Small intestine (tissue), 7 donors: ENCODE measurements at regions not wholly inside any gene's neighbourhood (a gene's known extent, or its start where the extent isn't known, plus 50 kb on each side); places are given as distances from the start of the nearest gene placed in this dataset.

ENCODE experiments used
- DNase-seq, 2 donors: peaks; one replicate each; pipeline versions ENCODE4 v3.0.0 to v3.0.0-alpha.2; 2013
- FAIRE-seq: peaks from 2 replicates; lab custom pipeline; 2012; peaks lifted over from hg19 to GRCh38; lab: Jason Lieb, UNC
- H3K27ac ChIP-seq, 3 donors: one replicate each; pipeline ENCODE4 v1.5.1; 2013; ENCODE audit warnings: low read length in 2 of 3, mild to moderate bottlenecking in 2 of 3, control low read depth in 1 of 3, inconsistent platforms in 1 of 3, low read depth in 1 of 3, moderate library complexity in 1 of 3
- H3K27me3 ChIP-seq, 3 donors: one replicate each; pipeline ENCODE4 v1.6.1; 2013; ENCODE audit warnings: low read length in 3 of 3, inconsistent platforms in 1 of 3; ENCODE audit not compliant: control insufficient read depth in 3 of 3, insufficient read depth in 3 of 3
- H3K36me3 ChIP-seq, 3 donors: one replicate each; pipeline ENCODE4 v1.6.1; 2013; ENCODE audit warnings: low read length in 3 of 3, inconsistent platforms in 1 of 3, low read depth in 1 of 3, mild to moderate bottlenecking in 1 of 3, moderate library complexity in 1 of 3; ENCODE audit not compliant: control insufficient read depth in 3 of 3, insufficient read depth in 2 of 3
- H3K4me1 ChIP-seq, 3 donors: one replicate each; pipeline ENCODE4 v1.6.1; 2013; ENCODE audit warnings: low read length in 2 of 3, inconsistent platforms in 1 of 3, low read depth in 1 of 3, mild to moderate bottlenecking in 1 of 3, moderate library complexity in 1 of 3; ENCODE audit not compliant: control insufficient read depth in 3 of 3, insufficient read depth in 2 of 3
- H3K4me3 ChIP-seq, 3 donors: one replicate each; pipeline ENCODE4 v1.5.1; 2013; ENCODE audit warnings: low read length in 3 of 3, control low read depth in 1 of 3, inconsistent platforms in 1 of 3, low read depth in 1 of 3, mild to moderate bottlenecking in 1 of 3, moderate library complexity in 1 of 3
- H3K9me3 ChIP-seq, 2 donors: one replicate each; pipeline ENCODE4 v1.6.1; 2013; ENCODE audit warnings: low read depth in 1 of 2, low read length in 1 of 2; ENCODE audit not compliant: control insufficient read depth in 2 of 2, insufficient read depth in 1 of 2
- WGBS, 3 donors: extraction: QIAGEN DNeasy Blood & Tissue Kit; methylation state at CpG; one replicate each; pipeline ENCODE4 v1.1.7; 2013; 5-methylcytosine and 5-hydroxymethylcytosine counted together
- donor health status: healthy with polysubstance abuse.
- donor health status: control.
- donor health status: control.
- donor health status: Bipolar disorder and iron deficiency.
- donor health status: healthy.

DNA sequence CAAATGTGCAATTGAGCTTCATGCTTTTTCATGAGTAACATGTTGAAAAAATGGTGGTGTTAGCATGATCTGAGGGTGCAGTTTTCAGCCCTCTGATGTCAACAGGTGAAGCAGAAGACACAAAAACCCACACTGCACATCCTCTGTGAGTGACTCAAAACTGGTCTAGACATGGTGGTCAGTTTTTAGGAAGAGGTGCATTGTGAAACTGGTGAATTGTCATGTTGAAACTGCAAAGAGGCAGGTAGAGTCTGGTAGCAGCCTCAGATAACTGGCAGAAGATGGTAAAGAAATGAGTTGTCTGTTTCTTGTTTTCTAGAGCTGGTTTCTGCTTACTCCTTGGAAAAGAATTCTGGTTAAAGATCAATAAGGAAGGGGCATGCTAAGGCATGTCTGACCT is 97.3 kb upstream of the HMCN1 start:
- H3K9me3 ChIP-seq: peaks cover 0 to 9% of the 10 kb centered on the region in 2 donors
- H3K4me3 ChIP-seq: no peak overlapping the region
- H3K27ac ChIP-seq: no peak overlapping the region
- no peak for DNase-seq
- no peaks in the 10 kb centered on the region for H3K36me3 ChIP-seq
- no peak for FAIRE-seq
- H3K4me1 ChIP-seq: peaks cover 0 to 2% (median 0%) of the 10 kb centered on the region in 3 donors
- H3K27me3 ChIP-seq: no peaks in the 10 kb centered on the region

DNA sequence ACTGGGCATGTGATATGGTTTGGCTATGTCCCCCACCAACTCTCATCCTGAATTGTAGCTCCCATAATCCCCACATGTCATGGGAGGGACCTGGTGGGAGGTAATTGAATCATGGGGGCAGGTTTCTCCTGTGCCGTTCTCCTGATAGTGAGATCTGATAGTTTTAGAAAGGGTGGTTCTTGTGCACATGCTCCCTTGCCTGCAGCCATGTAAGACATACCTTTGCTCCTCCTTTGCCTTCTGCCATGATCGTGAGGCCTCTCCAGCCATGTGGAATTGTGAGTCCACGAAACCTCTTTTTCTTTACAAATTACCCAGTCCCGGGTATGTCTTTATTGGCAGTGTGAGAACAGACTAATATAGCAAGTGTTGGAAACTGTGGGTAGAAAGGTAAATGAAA is 99.5 kb upstream of the HMCN1 start:
- H3K4me3 ChIP-seq: no peak overlapping the region
- no peak overlapping the region for H3K27ac ChIP-seq
- H3K4me1 ChIP-seq: peaks cover 0 to 2% (median 0%) of the 10 kb centered on the region in 3 donors
- H3K36me3 ChIP-seq: no peaks in the 10 kb centered on the region
- no peak for DNase-seq
- H3K9me3 ChIP-seq: peaks cover 0 to 9% of the 10 kb centered on the region in 2 donors
- no peaks in the 10 kb centered on the region for H3K27me3 ChIP-seq
- 95 to 97% (median 96%) methylated on average over 4 of the region's 4 CpGs for WGBS, 3 donors
- no peak for FAIRE-seq

DNA sequence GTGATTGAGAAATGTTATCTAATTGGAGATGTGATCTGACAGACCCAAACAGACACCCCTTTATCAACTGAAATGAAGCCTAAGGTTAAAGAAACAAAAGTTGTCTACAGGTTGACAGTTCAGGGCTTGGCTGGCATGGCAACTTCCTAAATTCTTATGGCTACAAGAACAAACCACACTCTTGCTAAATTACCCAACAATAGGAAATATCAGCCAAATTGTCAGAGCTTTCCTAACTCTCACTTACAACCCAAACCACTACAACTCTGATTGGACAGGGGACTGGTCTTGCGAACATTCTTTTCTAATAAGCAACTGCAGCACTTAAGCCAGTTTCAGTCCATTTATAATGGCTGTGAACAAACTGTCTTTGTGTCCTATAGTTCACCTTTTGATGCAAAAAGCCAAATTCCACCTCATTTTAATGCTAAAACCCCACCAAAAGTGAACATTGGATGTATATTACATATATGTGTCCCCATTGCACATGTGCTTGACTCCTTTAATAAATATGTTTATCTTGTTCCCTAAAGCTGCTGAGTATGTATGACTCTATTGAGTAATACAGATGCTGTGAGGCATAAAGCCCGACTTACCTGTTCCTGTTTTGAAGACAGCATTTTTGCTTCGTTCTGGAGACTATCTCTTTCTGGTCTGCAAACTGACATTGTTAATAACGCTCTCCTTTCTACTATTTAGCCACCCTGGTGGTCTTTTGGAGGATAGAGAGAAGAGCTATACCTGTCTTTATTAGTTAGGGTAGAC is 101.3 kb upstream of the HMCN1 start:
- H3K27me3 ChIP-seq: no peaks in the 10 kb centered on the region
- no peaks in the 10 kb centered on the region for H3K36me3 ChIP-seq
- DNase-seq (no peak), FAIRE-seq (no peak)
- H3K4me3 ChIP-seq: no peak overlapping the region
- 83 to 93% (median 93%) methylated on average over 4 of the region's 4 CpGs for WGBS, 3 donors
- no peak overlapping the region for H3K27ac ChIP-seq
- H3K4me1 ChIP-seq: peaks cover 0 to 2% (median 0%) of the 10 kb centered on the region in 3 donors
- H3K9me3 ChIP-seq: peaks cover 0 to 8% of the 10 kb centered on the region in 2 donors

DNA sequence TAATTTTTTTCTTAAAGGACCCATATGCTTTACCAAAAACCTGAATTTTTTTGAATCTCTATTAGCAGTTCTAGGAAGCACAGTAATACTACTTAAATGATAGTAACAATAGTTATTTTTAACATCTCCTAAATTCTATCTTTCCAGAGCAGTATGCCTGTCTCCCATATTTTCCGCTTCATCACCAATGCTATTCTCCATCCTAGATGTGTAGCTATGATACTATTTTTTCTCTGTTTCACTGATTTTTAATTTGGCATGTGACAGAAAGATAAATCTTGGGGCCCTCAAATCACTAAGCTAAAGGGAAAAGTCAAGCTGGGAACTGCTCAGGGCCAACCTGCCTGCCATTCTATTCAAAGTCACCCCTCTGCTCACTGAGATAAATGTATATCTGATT is 102.3 kb upstream of the HMCN1 start:
- Histone ChIP-seq H3K4me3 (no peak overlapping the region), H3K4me1 (peaks cover 0 to 2% (median 0%) of the 10 kb centered on the region in 3 donors), H3K27me3 (no peaks in the 10 kb centered on the region), H3K9me3 (peaks cover 0 to 4% of the 10 kb centered on the region in 2 donors), H3K36me3 (no peaks in the 10 kb centered on the region), H3K27ac (no peak overlapping the region)
- 97 to 100% (median 100%) methylated on average over 1 of the region's 1 CpG for WGBS, 3 donors
- FAIRE-seq (no peak), DNase-seq (no peak)

DNA sequence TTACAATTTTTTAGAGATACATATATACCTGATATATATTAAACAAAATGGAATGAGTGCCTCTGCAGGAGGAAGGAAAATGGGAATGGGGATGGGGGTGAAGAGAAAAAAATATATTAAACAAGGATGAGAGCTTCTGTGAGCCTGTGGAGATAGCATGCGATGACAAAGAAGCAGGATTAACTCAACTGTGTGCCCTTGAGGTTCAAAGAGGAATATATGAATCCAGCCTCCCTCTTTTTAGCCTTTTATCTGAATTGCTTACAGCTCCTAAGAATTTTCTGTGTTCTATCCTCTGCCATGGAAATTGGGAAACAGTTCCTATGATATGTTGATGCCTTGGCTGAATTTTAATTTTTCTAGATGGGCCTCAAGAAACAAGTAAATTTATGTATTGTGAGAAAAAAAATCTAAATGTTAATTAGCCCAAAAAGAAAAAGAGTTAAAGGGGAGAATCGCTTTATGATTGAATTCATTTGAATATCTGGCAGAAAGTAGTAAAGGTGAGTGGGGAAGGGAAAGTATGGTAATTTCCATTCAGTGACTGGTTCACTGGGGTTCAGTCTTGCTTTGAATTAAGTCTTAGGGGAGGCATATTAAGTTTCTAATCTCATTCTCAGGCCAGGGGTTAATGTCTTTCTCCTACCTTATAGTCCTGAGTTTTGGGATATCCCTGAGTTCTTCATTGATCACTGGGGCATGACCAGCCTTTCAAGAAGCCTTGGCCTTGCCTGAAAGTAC is 106.3 kb upstream of the HMCN1 start:
- H3K36me3 ChIP-seq: no peaks in the 10 kb centered on the region
- DNase-seq (no peak), FAIRE-seq (no peak)
- H3K27ac ChIP-seq: no peak overlapping the region
- no peaks in the 10 kb centered on the region for H3K9me3 ChIP-seq
- peaks cover 0 to 2% (median 0%) of the 10 kb centered on the region in 3 donors for H3K4me1 ChIP-seq
- H3K4me3 ChIP-seq: no peak overlapping the region
- WGBS, 3 donors: 92 to 96% (median 95%) methylated on average over 2 of the region's 2 CpGs
- no peaks in the 10 kb centered on the region for H3K27me3 ChIP-seq

DNA sequence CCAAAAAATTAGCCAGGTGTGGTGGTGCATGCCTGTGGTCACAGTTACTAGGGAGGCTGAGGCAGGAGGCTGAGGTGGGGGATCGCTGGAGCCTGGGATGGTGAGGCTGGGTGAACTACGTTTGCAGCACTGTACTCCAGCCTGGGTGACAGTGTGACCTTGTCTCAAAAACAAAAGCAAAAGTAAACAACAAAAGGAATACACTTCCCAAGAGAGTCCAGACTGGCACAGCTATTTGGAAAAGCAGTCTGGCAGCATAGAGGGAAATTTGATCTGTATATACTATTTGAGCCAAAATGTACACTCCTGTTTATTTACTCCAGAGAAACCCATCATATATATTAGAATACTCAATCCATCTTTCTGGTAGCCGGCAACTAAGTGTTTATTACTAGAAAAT is 107.0 kb upstream of the HMCN1 start:
- Histone ChIP-seq H3K27me3 (no peaks in the 10 kb centered on the region), H3K27ac (no peak overlapping the region), H3K36me3 (no peaks in the 10 kb centered on the region), H3K4me1 (no peaks in the 10 kb centered on the region), H3K4me3 (no peak overlapping the region), H3K9me3 (no peaks in the 10 kb centered on the region)
- DNase-seq (peak in 1 of 2 donors; percentile 28), FAIRE-seq (no peak)
- 45 to 61% (median 57%) methylated on average over 3 of the region's 3 CpGs for WGBS, 3 donors

DNA sequence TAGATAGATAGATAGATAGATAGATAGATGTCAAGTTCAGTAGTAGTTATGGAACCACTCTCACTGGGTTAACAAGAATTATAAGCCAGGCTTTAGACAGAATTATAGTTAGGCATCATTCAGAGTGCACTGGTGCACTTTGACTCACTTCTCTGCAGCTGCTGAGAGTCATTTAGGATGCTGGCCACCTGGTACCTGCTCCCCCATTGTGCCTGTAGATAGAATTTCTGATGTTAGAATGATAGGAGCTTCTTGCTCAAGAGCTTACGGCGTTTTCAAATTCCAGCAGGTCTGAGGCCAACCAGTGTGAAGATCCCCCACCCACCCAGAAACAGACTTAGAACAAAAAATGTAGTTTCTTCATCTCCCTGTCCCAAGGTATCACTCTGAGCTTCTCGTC is 107.8 kb upstream of the HMCN1 start:
- DNase-seq: no peak
- 91 to 97% (median 96%) methylated on average over 3 of the region's 3 CpGs for WGBS, 3 donors
- Histone ChIP-seq H3K4me3 (no peak overlapping the region), H3K27me3 (no peaks in the 10 kb centered on the region), H3K4me1 (no peaks in the 10 kb centered on the region), H3K27ac (no peak overlapping the region), H3K36me3 (no peaks in the 10 kb centered on the region), H3K9me3 (no peaks in the 10 kb centered on the region)
- no peak for FAIRE-seq

DNA sequence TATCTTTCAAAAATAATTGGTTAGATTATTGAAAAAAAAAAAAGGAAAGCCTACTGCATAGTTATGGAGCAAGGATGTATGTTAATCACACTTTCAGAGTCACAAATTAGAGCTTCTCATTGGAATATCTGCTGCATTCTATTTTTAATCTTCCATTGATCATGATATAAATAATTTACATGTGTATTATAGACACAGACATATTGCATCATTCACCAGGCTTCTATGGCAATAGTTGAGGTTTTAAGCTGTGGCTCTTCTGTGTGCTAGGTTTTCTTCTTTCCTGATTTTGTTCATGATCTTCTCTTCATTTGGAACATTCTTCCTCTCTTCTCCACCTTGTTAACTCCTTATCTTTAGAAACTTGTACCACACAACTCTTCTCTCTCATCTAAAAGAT is 123.2 kb upstream of the HMCN1 start:
- FAIRE-seq (no peak), DNase-seq (no peak)
- H3K36me3 ChIP-seq: no peaks in the 10 kb centered on the region
- no peaks in the 10 kb centered on the region for H3K27me3 ChIP-seq
- peaks cover 0 to 5% of the 10 kb centered on the region in 2 donors for H3K9me3 ChIP-seq
- no peak overlapping the region for H3K27ac ChIP-seq
- H3K4me1 ChIP-seq: no peaks in the 10 kb centered on the region
- no peak overlapping the region for H3K4me3 ChIP-seq
